ENCODE measurements at regions not wholly inside any gene's neighbourhood (a gene's known extent, or its start where the extent isn't known, plus 50 kb on each side); places are given as distances from the start of the nearest gene placed in this dataset.

GRCh38 chr2:67717692-67718091 lies 320.6 kb downstream of the ETAA1 start:
- TF ChIP-seq CTCF (IDR thresholded peaks at IDR 0.05; ENCODE audit: low read length, missing control alignments): no peak
- H3K4me3 ChIP-seq (replicated peaks; ENCODE audit: low read depth, low read length): no peak overlapping the region
- no peak for DNase-seq (ENCODE audit: low read depth)

- DNase-seq (ENCODE audit: low read depth): peak; percentile 10
These were observed 322.2 kb downstream of the ETAA1 start for GRCh38 chr2:67719351-67719750.

GRCh38 chr2:67721516-67721915 lies 324.4 kb downstream of the ETAA1 start:
- TF ChIP-seq CTCF (IDR thresholded peaks at IDR 0.05; ENCODE audit: low read length, missing control alignments): no peak
- H3K4me3 ChIP-seq (replicated peaks; ENCODE audit: low read depth, low read length): no peak overlapping the region
- no peak for DNase-seq (ENCODE audit: low read depth)

More at GRCh38 chr2:67719351-67719750, 322.2 kb downstream of the ETAA1 start:
- TF ChIP-seq CTCF (IDR thresholded peaks at IDR 0.05; ENCODE audit: low read length, missing control alignments): no peak
- H3K4me3 ChIP-seq (replicated peaks; ENCODE audit: low read depth, low read length): no peak overlapping the region

GRCh38 chr2:67724261-67724660 lies 327.1 kb downstream of the ETAA1 start:
- no peak for TF ChIP-seq CTCF (IDR thresholded peaks at IDR 0.05; ENCODE audit: low read length, missing control alignments)
- no peak overlapping the region for H3K4me3 ChIP-seq (replicated peaks; ENCODE audit: low read depth, low read length)
- DNase-seq (ENCODE audit: low read depth): no peak

- H3K4me3 ChIP-seq (replicated peaks; ENCODE audit: low read depth, low read length): no peak overlapping the region
- TF ChIP-seq CTCF (IDR thresholded peaks at IDR 0.05; ENCODE audit: low read length, missing control alignments): no peak
- DNase-seq (ENCODE audit: low read depth): no peak
These were observed 328.6 kb downstream of the ETAA1 start for GRCh38 chr2:67725731-67726130.

GRCh38 chr2:67726416-67726815 lies 329.3 kb downstream of the ETAA1 start:
- no peak for TF ChIP-seq CTCF (IDR thresholded peaks at IDR 0.05; ENCODE audit: low read length, missing control alignments)

GRCh38 chr2:67727131-67727530 lies 330.0 kb downstream of the ETAA1 start:
- DNase-seq (ENCODE audit: low read depth): no peak
- H3K4me3 ChIP-seq (replicated peaks; ENCODE audit: low read depth, low read length): no peak overlapping the region
- no peak for TF ChIP-seq CTCF (IDR thresholded peaks at IDR 0.05; ENCODE audit: low read length, missing control alignments)

More at GRCh38 chr2:67726416-67726815, 329.3 kb downstream of the ETAA1 start:
- H3K4me3 ChIP-seq (replicated peaks; ENCODE audit: low read depth, low read length): no peak overlapping the region
- DNase-seq (ENCODE audit: low read depth): no peak
